A549 (cell line): ENCODE measurements at regions not wholly inside any gene's neighbourhood (a gene's known extent, or its start where the extent isn't known, plus 50 kb on each side); places are given as distances from the start of the nearest gene placed in this dataset.

Experiments used
- BHLHE40 ChIP-seq: IDR thresholded peaks from 2 replicates; pipeline ENCODE4 v1.6.1; 2012; ENCODE audit warnings: low read depth, low read length, inconsistent platforms
- CEBPB ChIP-seq, 2 experiments: fragments of >200 bp in 1 of 2; sonication (Bioruptor Twin) in 1 of 2; formaldehyde crosslinking in 1 of 2; IDR thresholded peaks; 2 replicates each; pipeline ENCODE4 v1.6.1; 2012 to 2016
- CTCF ChIP-seq: fragments of >200 bp; sonication (Bioruptor Twin); formaldehyde crosslinking; IDR thresholded peaks from 3 replicates; pipeline ENCODE4 v1.5.1; 2016
- EP300 ChIP-seq, 2 experiments: fragments of >200 bp; sonication (Bioruptor Twin); formaldehyde crosslinking; IDR thresholded peaks; 2 replicates in 1 of 2; 3 replicates in 1 of 2; pipeline ENCODE4 v1.6.1; 2016 to 2017
- FOSL2 ChIP-seq, 2 experiments: fragments of 450-650 bp in 1 of 2; fragments of >200 bp in 1 of 2; sonication (Bioruptor Twin) in 1 of 2; formaldehyde crosslinking; IDR thresholded peaks; 2 replicates each; pipeline versions ENCODE4 v1.5.0 to v1.6.1; 2016 to 2020; ENCODE audit warnings: mild to moderate bottlenecking in 1 of 2, moderate library complexity in 1 of 2
- JUN ChIP-seq, 2 experiments: fragments of >200 bp; sonication (Bioruptor Twin); formaldehyde crosslinking; IDR thresholded peaks; 2 replicates in 1 of 2; 3 replicates in 1 of 2; pipeline ENCODE4 v1.6.1; 2016 to 2017
- KDM1A ChIP-seq: fragments of 200-600 bp; sonication (generic); IDR thresholded peaks from 2 replicates; pipeline ENCODE4 v1.6.1; 2016; ENCODE audit warnings: low read depth, mild to moderate bottlenecking
- MAFK ChIP-seq: fragments of 450-650 bp; IDR thresholded peaks from 2 replicates; pipeline ENCODE4 v1.6.1; 2014; ENCODE audit not compliant: partially characterized antibody
- POLR2A ChIP-seq: IDR thresholded peaks from 2 replicates; pipeline ENCODE4 v1.6.1; 2012; ENCODE audit warnings: mild to moderate bottlenecking, low read length
- SREBF2 ChIP-seq: fragments of 450-650 bp; IDR thresholded peaks from 2 replicates; pipeline ENCODE4 v1.6.1; 2014; ENCODE audit warnings: mild to moderate bottlenecking, moderate library complexity
- ZFP36 ChIP-seq: fragments of 450-650 bp; IDR thresholded peaks from 2 replicates; pipeline ENCODE4 v1.6.1; 2014; ENCODE audit warnings: borderline replicate concordance; ENCODE audit not compliant: partially characterized antibody

GRCh38 chr12:42766754-42767153 is 177.2 kb upstream of the PRICKLE1 start:
- TF ChIP-seq CTCF, result no peak
- no peak for TF ChIP-seq JUN (IDR thresholded peaks at IDR 0.05)
- no peak for TF ChIP-seq POLR2A
- TF ChIP-seq FOSL2 (IDR thresholded peaks at IDR 0.05), result no peak
- no peak for TF ChIP-seq FOSL2 (CRISPR knock-in tag; IDR thresholded peaks at IDR 0.05)
- no peak for TF ChIP-seq ZFP36
- TF ChIP-seq BHLHE40, result no peak
- TF ChIP-seq EP300 (IDR thresholded peaks at IDR 0.05), result no peak
- TF ChIP-seq MAFK, result no peak
- no peak for TF ChIP-seq KDM1A
- no peak for TF ChIP-seq SREBF2
- TF ChIP-seq CEBPB (IDR thresholded peaks at IDR 0.05), result no peak
